ENCODE measurements at regions not wholly inside any gene's neighbourhood (a gene's known extent, or its start where the extent isn't known, plus 50 kb on each side); places are given as distances from the start of the nearest gene placed in this dataset.

DNA sequence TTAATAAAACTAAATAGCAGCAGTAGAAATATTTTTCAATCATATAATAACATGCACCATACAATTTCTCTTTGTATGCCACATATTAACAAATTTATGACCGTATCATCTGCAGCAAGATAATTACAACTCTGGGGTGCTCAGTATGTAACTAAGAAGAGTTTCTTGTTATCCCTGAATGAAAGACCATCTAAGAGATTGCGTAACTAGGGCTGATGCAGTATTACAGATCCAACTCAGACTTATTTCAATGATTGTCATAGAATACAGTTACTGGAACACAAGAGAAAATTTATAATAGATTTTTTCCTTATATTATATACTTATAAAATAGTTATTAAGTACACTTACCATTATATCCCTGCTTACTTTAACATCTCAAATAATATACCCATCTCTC lies 305.1 kb downstream of the SLITRK1 start:
- TF ChIP-seq CTCF (IDR thresholded peaks at IDR 0.05), result no peak
- no peak for TF ChIP-seq POLR2A (IDR thresholded peaks at IDR 0.05)
